ENCODE measurements at regions not wholly inside any gene's neighbourhood (a gene's known extent, or its start where the extent isn't known, plus 50 kb on each side); places are given as distances from the start of the nearest gene placed in this dataset.

GRCh38 chr2:2689306-2689705 lies 358.2 kb upstream of the MYT1L start:
- ChIA-PET CTCF (no interaction called here), POLR2A (no interaction called here)
- H3K36me3 ChIP-seq (ENCODE audit: insufficient read depth, low read length) = no peaks in the 10 kb centered on the region
- H3K27ac Mint-ChIP-seq = no peak overlapping the region
- H3K4me3 ChIP-seq (ENCODE audit: low read length) = no peak overlapping the region
- DNase-seq (no peak), ATAC-seq (ENCODE audit: poor library complexity) (no peak)
- H3K9me3 Mint-ChIP-seq = no peaks in the 10 kb centered on the region
- H3K36me3 Mint-ChIP-seq (ENCODE audit: low read depth) = no peaks in the 10 kb centered on the region
- H3K27me3 ChIP-seq (ENCODE audit: control insufficient read depth in 1 of 2, insufficient read depth in 2 of 2, low read length in 2 of 2) = no peaks in the 10 kb centered on the region
- peaks cover 60% of the 10 kb centered on the region for H3K4me1 Mint-ChIP-seq (ENCODE audit: low read depth)
- no peak overlapping the region for H3K27ac ChIP-seq (ENCODE audit: low read depth in 1 of 2, low read length in 2 of 2)
- no peaks in the 10 kb centered on the region for H3K27me3 Mint-ChIP-seq
- intact Hi-C loops (cut with DNase I, micrococcal nuclease) = loop anchor here in 1 of 2 experiments (5.0 kb wide), 1 partner anchor 77 kb away; no protein-coding TSS in a partner anchor
- no peak overlapping the region for H3K4me3 Mint-ChIP-seq
- peaks cover 37% of the 10 kb centered on the region for H3K4me1 ChIP-seq (ENCODE audit: insufficient read depth, low read length)
- H3K9me3 ChIP-seq (ENCODE audit: control insufficient read depth in 1 of 2, insufficient read depth in 1 of 2, low read length in 2 of 2) = peaks cover 0 to 11% of the 10 kb centered on the region in 2 experiments
- no peak for TF ChIP-seq CTCF (IDR thresholded peaks at IDR 0.05)

- intact Hi-C loops (cut with DNase I, micrococcal nuclease) = loop anchor here in 1 of 2 experiments (5.0 kb wide), 1 partner anchor 76 kb away; no protein-coding TSS in a partner anchor
- Mint-ChIP-seq H3K36me3 (ENCODE audit: low read depth) (no peaks in the 10 kb centered on the region), H3K27me3 (no peaks in the 10 kb centered on the region), H3K4me3 (no peak overlapping the region), H3K9me3 (no peaks in the 10 kb centered on the region), H3K27ac (no peak overlapping the region), H3K4me1 (ENCODE audit: low read depth) (peaks cover 69% of the 10 kb centered on the region)
- no peak overlapping the region for H3K4me3 ChIP-seq (ENCODE audit: low read length)
- H3K27ac ChIP-seq (ENCODE audit: low read depth in 1 of 2, low read length in 2 of 2) = no peak overlapping the region
- H3K4me1 ChIP-seq (ENCODE audit: insufficient read depth, low read length) = peaks cover 37% of the 10 kb centered on the region
- H3K36me3 ChIP-seq (ENCODE audit: insufficient read depth, low read length) = no peaks in the 10 kb centered on the region
- DNase-seq (no peak), ATAC-seq (ENCODE audit: poor library complexity) (peak; percentile 50)
- H3K27me3 ChIP-seq (ENCODE audit: control insufficient read depth in 1 of 2, insufficient read depth in 2 of 2, low read length in 2 of 2) = no peaks in the 10 kb centered on the region
- CTCF ChIA-PET = no interaction called here
- peaks cover 0 to 11% of the 10 kb centered on the region in 2 experiments for H3K9me3 ChIP-seq (ENCODE audit: control insufficient read depth in 1 of 2, insufficient read depth in 1 of 2, low read length in 2 of 2)
- no peak for TF ChIP-seq CTCF (IDR thresholded peaks at IDR 0.05)
- POLR2A ChIA-PET = interaction anchor here (0.8 kb wide), 1 partner anchor 42 kb away, joined by 3 read pairs; no protein-coding TSS in a partner anchor
Observed at GRCh38 chr2:2688254-2688653, 357.2 kb upstream of the MYT1L start.

GRCh38 chr2:2687745-2688144 lies 356.7 kb upstream of the MYT1L start:
- no peaks in the 10 kb centered on the region for H3K36me3 ChIP-seq (ENCODE audit: insufficient read depth, low read length)
- ChIA-PET POLR2A (interaction anchor here (0.8 kb wide), 1 partner anchor 41 kb away, joined by 3 read pairs; no protein-coding TSS in a partner anchor), CTCF (no interaction called here)
- TF ChIP-seq CTCF (IDR thresholded peaks at IDR 0.05) = no peak
- no peak for DNase-seq
- no peak overlapping the region for H3K27ac ChIP-seq (ENCODE audit: low read depth in 1 of 2, low read length in 2 of 2)
- H3K4me1 ChIP-seq (ENCODE audit: insufficient read depth, low read length) = peaks cover 42% of the 10 kb centered on the region
- H3K9me3 Mint-ChIP-seq = no peaks in the 10 kb centered on the region
- H3K4me3 ChIP-seq (ENCODE audit: low read length) = no peak overlapping the region
- H3K4me1 Mint-ChIP-seq (ENCODE audit: low read depth) = peaks cover 74% of the 10 kb centered on the region
- H3K27me3 ChIP-seq (ENCODE audit: control insufficient read depth in 1 of 2, insufficient read depth in 2 of 2, low read length in 2 of 2) = no peaks in the 10 kb centered on the region
- ATAC-seq (ENCODE audit: poor library complexity) = no peak
- no peaks in the 10 kb centered on the region for H3K27me3 Mint-ChIP-seq
- H3K4me3 Mint-ChIP-seq = no peak overlapping the region
- H3K27ac Mint-ChIP-seq = no peak overlapping the region
- no peaks in the 10 kb centered on the region for H3K36me3 Mint-ChIP-seq (ENCODE audit: low read depth)
- peaks cover 0 to 11% of the 10 kb centered on the region in 2 experiments for H3K9me3 ChIP-seq (ENCODE audit: control insufficient read depth in 1 of 2, insufficient read depth in 1 of 2, low read length in 2 of 2)
- intact Hi-C loops (cut with DNase I, micrococcal nuclease) = loop anchor here in 1 of 2 experiments (5.0 kb wide), 1 partner anchor 75 kb away; no protein-coding TSS in a partner anchor

All from CD4-positive, alpha-beta T cell (primary cell).